ENCODE measurements at regions not wholly inside any gene's neighbourhood (a gene's known extent, or its start where the extent isn't known, plus 50 kb on each side); places are given as distances from the start of the nearest gene placed in this dataset.

- Mint-ChIP-seq H3K9me3 (ENCODE audit: unreplicated experiment) (no peaks in the 10 kb centered on the region), H3K27ac (ENCODE audit: low read depth, unreplicated experiment) (no peak overlapping the region), H3K36me3 (ENCODE audit: insufficient read depth, unreplicated experiment) (no peaks in the 10 kb centered on the region), H3K4me1 (ENCODE audit: insufficient read depth, unreplicated experiment) (no peaks in the 10 kb centered on the region), H3K4me3 (ENCODE audit: unreplicated experiment) (no peak overlapping the region), H3K27me3 (ENCODE audit: insufficient read depth, unreplicated experiment) (peaks cover 16% of the 10 kb centered on the region)
- intact Hi-C loops (cut with micrococcal nuclease) = no loop called here
- no peak for DNase-seq (ENCODE audit: unreplicated experiment)
- ChIA-PET CTCF (interaction anchor here (0.7 to 1.3 kb wide), 3 partner anchors 15 to 253 kb away, joined by 3 to 4 read pairs (median 3); no protein-coding TSS in a partner anchor), POLR2A (no interaction called here)
- no peak for TF ChIP-seq CTCF (IDR thresholded peaks at IDR 0.05; ENCODE audit: unreplicated experiment)
- BruUV-seq (replicated peaks) = no TSS peak
Measured at GRCh38 chr13:55464222-55464621, 1676.5 kb upstream of the PRR20A start.

- Mint-ChIP-seq H3K4me1 (ENCODE audit: insufficient read depth, unreplicated experiment) (no peaks in the 10 kb centered on the region), H3K27me3 (ENCODE audit: insufficient read depth, unreplicated experiment) (peaks cover 5% of the 10 kb centered on the region), H3K36me3 (ENCODE audit: insufficient read depth, unreplicated experiment) (no peaks in the 10 kb centered on the region), H3K9me3 (ENCODE audit: unreplicated experiment) (no peaks in the 10 kb centered on the region), H3K4me3 (ENCODE audit: unreplicated experiment) (no peak overlapping the region), H3K27ac (ENCODE audit: low read depth, unreplicated experiment) (no peak overlapping the region)
- no peak for TF ChIP-seq CTCF (IDR thresholded peaks at IDR 0.05; ENCODE audit: unreplicated experiment)
- ChIA-PET CTCF (no interaction called here), POLR2A (no interaction called here)
- intact Hi-C loops (cut with micrococcal nuclease) = no loop called here
- DNase-seq (ENCODE audit: unreplicated experiment) = no peak
- BruUV-seq (replicated peaks) = no TSS peak
Measured at GRCh38 chr13:55467476-55467875, 1673.2 kb upstream of the PRR20A start.

- CTCF ChIA-PET = interaction anchor here (0.6 kb wide), 2 partner anchors 510 to 850 kb away, joined by 3 read pairs; no protein-coding TSS in a partner anchor
- POLR2A ChIA-PET = interaction anchor here (1.3 kb wide), 1 partner anchor 9 kb away, joined by 3 read pairs; no protein-coding TSS in a partner anchor
- Mint-ChIP-seq H3K4me1 (ENCODE audit: insufficient read depth, unreplicated experiment) (no peaks in the 10 kb centered on the region), H3K36me3 (ENCODE audit: insufficient read depth, unreplicated experiment) (no peaks in the 10 kb centered on the region), H3K27ac (ENCODE audit: low read depth, unreplicated experiment) (no peak overlapping the region), H3K4me3 (ENCODE audit: unreplicated experiment) (no peak overlapping the region), H3K27me3 (ENCODE audit: insufficient read depth, unreplicated experiment) (no peaks in the 10 kb centered on the region), H3K9me3 (ENCODE audit: unreplicated experiment) (no peaks in the 10 kb centered on the region)
- TF ChIP-seq CTCF (IDR thresholded peaks at IDR 0.05; ENCODE audit: unreplicated experiment) = no peak
- intact Hi-C loops (cut with micrococcal nuclease) = no loop called here
- DNase-seq (ENCODE audit: unreplicated experiment) = no peak
- no TSS peak for BruUV-seq (replicated peaks)
Measured at GRCh38 chr13:55483626-55484158, 1657.0 kb upstream of the PRR20A start.

- peaks cover 8% of the 10 kb centered on the region for H3K27me3 Mint-ChIP-seq (ENCODE audit: insufficient read depth, unreplicated experiment)
- H3K4me3 Mint-ChIP-seq (ENCODE audit: unreplicated experiment) = no peak overlapping the region
- no peaks in the 10 kb centered on the region for H3K9me3 Mint-ChIP-seq (ENCODE audit: unreplicated experiment)
- no peaks in the 10 kb centered on the region for H3K4me1 Mint-ChIP-seq (ENCODE audit: insufficient read depth, unreplicated experiment)
- H3K27ac Mint-ChIP-seq (ENCODE audit: low read depth, unreplicated experiment) = no peak overlapping the region
- ChIA-PET POLR2A (no interaction called here), CTCF (no interaction called here)
- intact Hi-C loops (cut with micrococcal nuclease) = no loop called here
- H3K36me3 Mint-ChIP-seq (ENCODE audit: insufficient read depth, unreplicated experiment) = no peaks in the 10 kb centered on the region
- no peak for TF ChIP-seq CTCF (IDR thresholded peaks at IDR 0.05; ENCODE audit: unreplicated experiment)
- DNase-seq (ENCODE audit: unreplicated experiment) = no peak
- no TSS peak for BruUV-seq (replicated peaks)
Measured at GRCh38 chr13:55493297-55493696, 1647.4 kb upstream of the PRR20A start.

All from MCF 10A (cell line).